Hepatocyte (in vitro differentiated cells): ENCODE measurements at regions not wholly inside any gene's neighbourhood (a gene's known extent, or its start where the extent isn't known, plus 50 kb on each side); places are given as distances from the start of the nearest gene placed in this dataset.

ENCODE experiments used
- CTCF ChIP-seq: fragments of 200-600 bp; sonication (generic); IDR thresholded peaks from 2 replicates; pipeline ENCODE4 v1.5.1; 2016; ENCODE audit warnings: antibody characterized with exemption, mild to moderate bottlenecking; ENCODE audit not compliant: poor library complexity
- EZH2phosphoT487 ChIP-seq: fragments of 200-600 bp; sonication (generic); IDR thresholded peaks from one replicate; pipeline ENCODE4 v1.6.1; 2018; ENCODE audit warnings: antibody characterized with exemption, mild to moderate bottlenecking, low read depth, moderate library complexity; ENCODE audit not compliant: unreplicated experiment, severe bottlenecking

- TF ChIP-seq CTCF (no peak), EZH2phosphoT487 (no peak)
These were observed 209.8 kb downstream of the PDCD6IP start for GRCh38 chr3:34008191-34008590.
